Activated CD4-positive, alpha-beta memory T cell treated with anti-CD3 and anti-CD28 coated beads for 36 hours (primary cell): ENCODE measurements at regions not wholly inside any gene's neighbourhood (a gene's known extent, or its start where the extent isn't known, plus 50 kb on each side); places are given as distances from the start of the nearest gene placed in this dataset.

ENCODE experiments used
- CTCF ChIA-PET: fragments of 350-600 bp; sonication (Branson Sonifier 250); formaldehyde crosslinking; loops from one replicate; lab custom pipeline; 2021; ENCODE audit warnings: antibody characterized with exemption, inconsistent platforms; lab: Charles Lee
- POLR2A ChIA-PET: fragments of 350-600 bp; sonication (Branson Sonifier 250); formaldehyde crosslinking; loops from one replicate; lab custom pipeline; 2021; ENCODE audit warnings: antibody characterized with exemption; lab: Charles Lee
- DNase-seq: peaks from one replicate; pipeline ENCODE4 v3.0.0-alpha.2; 2020
- H3K27ac Mint-ChIP-seq: one replicate; pipeline ENCODE4 v1.8.0; 2021; ENCODE audit warnings: mixed read lengths
- H3K27me3 Mint-ChIP-seq: one replicate; pipeline ENCODE4 v1.8.0; 2021; ENCODE audit warnings: mixed read lengths
- H3K36me3 Mint-ChIP-seq: one replicate; pipeline ENCODE4 v1.8.0; 2021; ENCODE audit warnings: mixed read lengths
- H3K4me1 Mint-ChIP-seq: one replicate; pipeline ENCODE4 v1.8.0; 2021; ENCODE audit warnings: low read depth, mixed read lengths
- H3K4me3 Mint-ChIP-seq: one replicate; pipeline ENCODE4 v1.8.0; 2021; ENCODE audit warnings: mild to moderate bottlenecking, mixed read lengths
- H3K9me3 Mint-ChIP-seq: one replicate; pipeline ENCODE4 v1.8.0; 2021; ENCODE audit warnings: mixed read lengths
- intact Hi-C: fragments of 100-400 bp; cut with micrococcal nuclease; formaldehyde crosslinking; loops from one replicate; pipeline ENCODE4 v1.15.1; 2023

- no peaks in the 10 kb centered on the region for H3K36me3 Mint-ChIP-seq
- H3K4me3 Mint-ChIP-seq: no peak overlapping the region
- H3K27ac Mint-ChIP-seq: no peak overlapping the region
- DNase-seq: no peak
- ChIA-PET CTCF (interaction anchor here (0.6 kb wide), 1 partner anchor 235 kb away, joined by 3 read pairs; no protein-coding TSS in a partner anchor), POLR2A (no interaction called here)
- intact Hi-C loops: no loop called here
- no peaks in the 10 kb centered on the region for H3K9me3 Mint-ChIP-seq
- no peaks in the 10 kb centered on the region for H3K27me3 Mint-ChIP-seq
- H3K4me1 Mint-ChIP-seq: no peaks in the 10 kb centered on the region
Measured at GRCh38 chr2:11023326-11024258, 111.9 kb downstream of the KCNF1 start.

- ChIA-PET POLR2A (no interaction called here), CTCF (interaction anchor here (0.6 kb wide), 1 partner anchor 235 kb away, joined by 3 read pairs; no protein-coding TSS in a partner anchor)
- no peak for DNase-seq
- Mint-ChIP-seq H3K27me3 (no peaks in the 10 kb centered on the region), H3K27ac (no peak overlapping the region), H3K4me3 (no peak overlapping the region), H3K4me1 (no peaks in the 10 kb centered on the region), H3K36me3 (no peaks in the 10 kb centered on the region), H3K9me3 (no peaks in the 10 kb centered on the region)
- intact Hi-C loops: no loop called here
Measured at GRCh38 chr2:11024259-11024645, 112.5 kb downstream of the KCNF1 start.

GRCh38 chr2:11024687-11025086 lies 113.0 kb downstream of the KCNF1 start:
- Mint-ChIP-seq H3K27ac (no peak overlapping the region), H3K9me3 (no peaks in the 10 kb centered on the region), H3K4me1 (no peaks in the 10 kb centered on the region), H3K27me3 (no peaks in the 10 kb centered on the region), H3K36me3 (no peaks in the 10 kb centered on the region), H3K4me3 (no peak overlapping the region)
- no peak for DNase-seq
- ChIA-PET POLR2A (no interaction called here), CTCF (interaction anchor here (0.6 kb wide), 1 partner anchor 234 kb away, joined by 3 read pairs; no protein-coding TSS in a partner anchor)
- intact Hi-C loops: no loop called here

- Mint-ChIP-seq H3K4me1 (no peaks in the 10 kb centered on the region), H3K27ac (no peak overlapping the region), H3K9me3 (no peaks in the 10 kb centered on the region), H3K27me3 (peaks cover 2% of the 10 kb centered on the region), H3K36me3 (no peaks in the 10 kb centered on the region), H3K4me3 (no peak overlapping the region)
- ChIA-PET POLR2A (no interaction called here), CTCF (no interaction called here)
- no peak for DNase-seq
- intact Hi-C loops: no loop called here
Measured at GRCh38 chr2:11026286-11026921, 114.7 kb downstream of the KCNF1 start.

- Mint-ChIP-seq H3K4me1 (no peaks in the 10 kb centered on the region), H3K36me3 (no peaks in the 10 kb centered on the region), H3K4me3 (no peak overlapping the region), H3K9me3 (no peaks in the 10 kb centered on the region), H3K27ac (no peak overlapping the region), H3K27me3 (peaks cover 2% of the 10 kb centered on the region)
- ChIA-PET POLR2A (no interaction called here), CTCF (no interaction called here)
- DNase-seq: no peak
- intact Hi-C loops: no loop called here
Measured at GRCh38 chr2:11027195-11027594, 115.5 kb downstream of the KCNF1 start.

- H3K9me3 Mint-ChIP-seq: peaks cover 8% of the 10 kb centered on the region
- no peaks in the 10 kb centered on the region for H3K4me1 Mint-ChIP-seq
- intact Hi-C loops: no loop called here
- no peaks in the 10 kb centered on the region for H3K36me3 Mint-ChIP-seq
- ChIA-PET POLR2A (no interaction called here), CTCF (no interaction called here)
- peaks cover 4% of the 10 kb centered on the region for H3K27me3 Mint-ChIP-seq
- H3K27ac Mint-ChIP-seq: no peak overlapping the region
- no peak overlapping the region for H3K4me3 Mint-ChIP-seq
- DNase-seq: no peak
Measured at GRCh38 chr2:11028407-11028916, 116.7 kb downstream of the KCNF1 start.

GRCh38 chr2:11029136-11029535 lies 117.4 kb downstream of the KCNF1 start:
- peaks cover 4% of the 10 kb centered on the region for H3K27me3 Mint-ChIP-seq
- ChIA-PET CTCF (no interaction called here), POLR2A (no interaction called here)
- H3K9me3 Mint-ChIP-seq: peaks cover 9% of the 10 kb centered on the region
- no peaks in the 10 kb centered on the region for H3K4me1 Mint-ChIP-seq
- H3K27ac Mint-ChIP-seq: no peak overlapping the region
- DNase-seq: no peak
- H3K4me3 Mint-ChIP-seq: no peak overlapping the region
- no peaks in the 10 kb centered on the region for H3K36me3 Mint-ChIP-seq
- intact Hi-C loops: no loop called here

- Mint-ChIP-seq H3K36me3 (no peaks in the 10 kb centered on the region), H3K4me3 (no peak overlapping the region), H3K9me3 (peaks cover 9% of the 10 kb centered on the region), H3K4me1 (no peaks in the 10 kb centered on the region), H3K27ac (no peak overlapping the region), H3K27me3 (peaks cover 7% of the 10 kb centered on the region)
- DNase-seq: no peak
- intact Hi-C loops: no loop called here
- ChIA-PET POLR2A (no interaction called here), CTCF (no interaction called here)
Measured at GRCh38 chr2:11030036-11030435, 118.3 kb downstream of the KCNF1 start.

- Mint-ChIP-seq H3K27ac (no peak overlapping the region), H3K4me1 (no peaks in the 10 kb centered on the region), H3K36me3 (no peaks in the 10 kb centered on the region), H3K4me3 (no peak overlapping the region), H3K9me3 (peaks cover 12% of the 10 kb centered on the region), H3K27me3 (peaks cover 12% of the 10 kb centered on the region)
- ChIA-PET CTCF (no interaction called here), POLR2A (no interaction called here)
- DNase-seq: no peak
- intact Hi-C loops: no loop called here
Measured at GRCh38 chr2:11030909-11031308, 119.2 kb downstream of the KCNF1 start.

GRCh38 chr2:11031876-11032275 lies 120.1 kb downstream of the KCNF1 start:
- intact Hi-C loops: no loop called here
- ChIA-PET CTCF (no interaction called here), POLR2A (no interaction called here)
- Mint-ChIP-seq H3K4me1 (no peaks in the 10 kb centered on the region), H3K4me3 (no peak overlapping the region), H3K27ac (no peak overlapping the region), H3K9me3 (peaks cover 21% of the 10 kb centered on the region), H3K27me3 (peaks cover 21% of the 10 kb centered on the region), H3K36me3 (peaks cover 2% of the 10 kb centered on the region)
- DNase-seq: no peak

- H3K36me3 Mint-ChIP-seq: peaks cover 3% of the 10 kb centered on the region
- peaks cover 25% of the 10 kb centered on the region for H3K27me3 Mint-ChIP-seq
- intact Hi-C loops: no loop called here
- ChIA-PET CTCF (interaction anchor here (0.7 kb wide), 1 partner anchor 22 kb away, joined by 3 read pairs; no protein-coding TSS in a partner anchor), POLR2A (no interaction called here)
- no peak for DNase-seq
- no peak overlapping the region for H3K27ac Mint-ChIP-seq
- H3K9me3 Mint-ChIP-seq: peaks cover 26% of the 10 kb centered on the region
- H3K4me3 Mint-ChIP-seq: no peak overlapping the region
- no peaks in the 10 kb centered on the region for H3K4me1 Mint-ChIP-seq
Measured at GRCh38 chr2:11032396-11032795, 120.7 kb downstream of the KCNF1 start.

- peaks cover 28% of the 10 kb centered on the region for H3K27me3 Mint-ChIP-seq
- ChIA-PET POLR2A (no interaction called here), CTCF (interaction anchor here (0.7 kb wide), 1 partner anchor 22 kb away, joined by 3 read pairs; no protein-coding TSS in a partner anchor)
- H3K4me3 Mint-ChIP-seq: no peak overlapping the region
- peaks cover 3% of the 10 kb centered on the region for H3K36me3 Mint-ChIP-seq
- no peak for DNase-seq
- no peak overlapping the region for H3K27ac Mint-ChIP-seq
- peaks cover 31% of the 10 kb centered on the region for H3K9me3 Mint-ChIP-seq
- intact Hi-C loops: no loop called here
- no peaks in the 10 kb centered on the region for H3K4me1 Mint-ChIP-seq
Measured at GRCh38 chr2:11033114-11033513, 121.4 kb downstream of the KCNF1 start.
